Lower lobe of right lung (tissue), 2 donors: ENCODE measurements at regions not wholly inside any gene's neighbourhood (a gene's known extent, or its start where the extent isn't known, plus 50 kb on each side); places are given as distances from the start of the nearest gene placed in this dataset.

Experiments
- ATAC-seq, 2 donors: fragments of 200-7000 bp; cut with Tn5 transposase; one replicate each; pipeline ENCODE4 v1.9.1; 2020 to 2022; ENCODE audit warnings: mild to moderate bottlenecking in 2 of 2, moderate library complexity in 2 of 2
- DNase-seq: peaks from one replicate; pipeline ENCODE4 v3.0.0-alpha.2; 2020
- H3K27ac ChIP-seq: fragments of 200-600 bp; one replicate; pipeline ENCODE4 v1.8.0; 2022
- H3K27me3 ChIP-seq: fragments of 200-600 bp; one replicate; pipeline ENCODE4 v1.8.0; 2022; ENCODE audit warnings: low read depth
- H3K36me3 ChIP-seq: fragments of 200-600 bp; one replicate; pipeline ENCODE4 v1.8.0; 2022; ENCODE audit warnings: mild to moderate bottlenecking
- H3K4me1 ChIP-seq: fragments of 200-600 bp; one replicate; pipeline ENCODE4 v1.8.0; 2022
- H3K4me3 ChIP-seq: fragments of 200-600 bp; one replicate; pipeline ENCODE4 v1.8.0; 2022; ENCODE audit warnings: mild to moderate bottlenecking
- H3K9me3 ChIP-seq: fragments of 200-600 bp; one replicate; pipeline ENCODE4 v1.8.0; 2022
- intact Hi-C: fragments of 100-400 bp; cut with DNase I; formaldehyde crosslinking; loops from one replicate; pipeline ENCODE4 v1.11.0; 2022
- TF ChIP-seq, protein P1 (sequence below): fragments of 200-600 bp; IDR thresholded peaks from one replicate; pipeline ENCODE4 v1.8.0; 2022; ENCODE audit warnings: antibody characterized with exemption, mild to moderate bottlenecking
- donor health status: DM: no; HTN: yes; CAD: no; lungs with severe emphysema.

DNA sequence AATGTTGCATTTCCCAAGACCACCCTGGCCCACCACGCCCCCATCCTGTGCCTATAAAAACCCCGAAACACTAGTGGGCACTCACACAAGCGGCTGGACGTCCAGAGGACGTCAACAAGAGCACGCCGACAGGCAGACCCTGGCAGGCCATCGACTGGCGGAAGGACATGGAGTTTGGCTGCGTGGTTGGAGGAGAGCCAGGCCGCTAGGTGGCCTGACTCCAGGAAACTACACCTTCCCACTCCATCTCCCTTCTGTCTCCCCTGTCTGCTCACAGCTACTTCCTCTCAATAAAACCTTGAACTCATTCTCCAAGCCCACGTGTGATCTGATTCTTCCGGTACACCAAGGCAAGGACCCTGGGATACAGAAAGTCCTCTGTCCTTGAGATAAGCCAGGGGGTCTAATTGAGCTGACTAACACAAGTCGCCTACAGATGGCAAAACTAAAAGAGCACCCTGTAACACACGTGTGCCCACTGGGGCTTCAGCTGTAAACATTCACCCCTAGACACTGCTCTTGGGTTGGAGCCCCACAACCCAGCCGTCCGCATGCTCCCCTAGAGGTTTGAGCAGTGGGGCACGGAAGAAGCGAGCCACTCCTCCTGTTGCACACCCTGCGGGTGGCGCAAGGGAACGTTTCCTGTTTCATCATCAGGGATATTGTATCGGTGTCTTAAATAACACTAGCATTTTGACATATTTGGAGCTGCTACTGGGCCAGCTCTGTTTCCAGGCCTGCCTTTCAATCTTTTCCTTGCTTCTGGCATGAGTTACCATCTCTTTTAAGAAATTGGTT is 54.5 kb upstream of the TAF11L2 start:
- intact Hi-C loops: no loop called here
- Histone ChIP-seq H3K4me3 (no peak overlapping the region), H3K27ac (no peak overlapping the region), H3K27me3 (no peaks in the 10 kb centered on the region), H3K4me1 (no peaks in the 10 kb centered on the region), H3K9me3 (peaks cover 5% of the 10 kb centered on the region), H3K36me3 (no peaks in the 10 kb centered on the region)
- DNase-seq (peak; percentile 76), ATAC-seq (peak; percentile 41 to 72)
- TF ChIP-seq, protein P1, sequence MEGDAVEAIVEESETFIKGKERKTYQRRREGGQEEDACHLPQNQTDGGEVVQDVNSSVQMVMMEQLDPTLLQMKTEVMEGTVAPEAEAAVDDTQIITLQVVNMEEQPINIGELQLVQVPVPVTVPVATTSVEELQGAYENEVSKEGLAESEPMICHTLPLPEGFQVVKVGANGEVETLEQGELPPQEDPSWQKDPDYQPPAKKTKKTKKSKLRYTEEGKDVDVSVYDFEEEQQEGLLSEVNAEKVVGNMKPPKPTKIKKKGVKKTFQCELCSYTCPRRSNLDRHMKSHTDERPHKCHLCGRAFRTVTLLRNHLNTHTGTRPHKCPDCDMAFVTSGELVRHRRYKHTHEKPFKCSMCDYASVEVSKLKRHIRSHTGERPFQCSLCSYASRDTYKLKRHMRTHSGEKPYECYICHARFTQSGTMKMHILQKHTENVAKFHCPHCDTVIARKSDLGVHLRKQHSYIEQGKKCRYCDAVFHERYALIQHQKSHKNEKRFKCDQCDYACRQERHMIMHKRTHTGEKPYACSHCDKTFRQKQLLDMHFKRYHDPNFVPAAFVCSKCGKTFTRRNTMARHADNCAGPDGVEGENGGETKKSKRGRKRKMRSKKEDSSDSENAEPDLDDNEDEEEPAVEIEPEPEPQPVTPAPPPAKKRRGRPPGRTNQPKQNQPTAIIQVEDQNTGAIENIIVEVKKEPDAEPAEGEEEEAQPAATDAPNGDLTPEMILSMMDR: no peak

DNA sequence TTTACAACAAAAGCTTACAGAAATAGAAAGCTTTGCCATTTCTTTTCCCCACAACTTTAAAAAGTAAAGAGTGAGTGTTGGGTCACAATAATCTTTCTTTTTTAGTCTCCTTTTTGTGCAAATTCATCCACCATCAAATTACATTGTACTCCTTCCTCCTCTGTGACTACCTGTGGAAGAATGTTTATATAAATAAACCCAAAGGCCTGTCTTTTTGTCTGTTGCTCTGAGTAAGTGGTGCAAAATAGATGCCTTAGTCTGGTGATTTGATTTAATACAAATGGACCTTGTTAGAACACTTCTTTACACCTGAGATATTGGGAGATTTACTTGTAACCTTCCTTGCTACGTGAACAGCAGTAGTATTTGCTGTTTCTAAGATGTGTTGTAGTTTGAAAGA is 53.5 kb upstream of the TAF11L2 start:
- H3K27ac ChIP-seq: no peak overlapping the region
- H3K4me3 ChIP-seq: no peak overlapping the region
- no peaks in the 10 kb centered on the region for H3K36me3 ChIP-seq
- peaks cover 5% of the 10 kb centered on the region for H3K9me3 ChIP-seq
- no peak for DNase-seq
- H3K4me1 ChIP-seq: no peaks in the 10 kb centered on the region
- intact Hi-C loops: no loop called here
- H3K27me3 ChIP-seq: no peaks in the 10 kb centered on the region
- ATAC-seq: no peak
- TF ChIP-seq, protein P1: no peak

- H3K4me3 ChIP-seq: no peak overlapping the region
- ATAC-seq: no peak
- peaks cover 5% of the 10 kb centered on the region for H3K9me3 ChIP-seq
- no peak for DNase-seq
- H3K27me3 ChIP-seq: no peaks in the 10 kb centered on the region
- TF ChIP-seq, protein P1: no peak
- H3K4me1 ChIP-seq: no peaks in the 10 kb centered on the region
- H3K36me3 ChIP-seq: no peaks in the 10 kb centered on the region
- no peak overlapping the region for H3K27ac ChIP-seq
- intact Hi-C loops: no loop called here
Measured at GRCh38 chr5:17445185-17445584, 52.8 kb upstream of the TAF11L2 start.
